ENCODE measurements at regions not wholly inside any gene's neighbourhood (a gene's known extent, or its start where the extent isn't known, plus 50 kb on each side); places are given as distances from the start of the nearest gene placed in this dataset.

DNA sequence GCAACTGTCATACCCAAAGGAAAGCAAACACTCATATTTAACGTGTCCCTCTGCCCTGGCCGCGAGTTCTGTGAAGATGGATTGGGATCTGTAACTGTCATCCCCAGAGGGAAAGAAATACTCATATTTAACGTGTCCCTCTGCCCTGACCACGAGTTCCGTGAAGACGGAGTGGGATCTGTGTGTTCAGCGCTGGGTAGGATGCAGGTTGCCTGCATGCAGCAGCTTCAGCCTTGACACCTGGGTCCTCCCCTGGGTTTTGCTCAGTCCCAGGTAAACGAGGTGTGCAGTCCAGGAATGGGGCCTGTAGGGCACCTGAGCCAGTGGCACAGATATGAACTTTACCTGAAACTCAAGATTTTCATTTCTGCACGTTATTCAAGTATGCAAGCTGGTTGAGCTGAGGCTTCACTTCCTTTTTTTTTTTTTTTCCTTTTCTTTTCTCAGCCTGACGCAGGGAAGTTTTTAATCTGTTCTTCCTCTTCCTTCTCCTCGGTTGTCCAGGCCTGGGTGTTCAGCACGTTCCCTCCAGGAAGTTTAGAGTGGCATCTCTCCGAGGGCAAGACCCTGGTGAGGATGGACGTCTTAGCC lies 159.0 kb upstream of the SHH start:
- DNase-seq (ENCODE audit: low read depth) = no peak

- DNase-seq (ENCODE audit: low read depth) = no peak
Observed at GRCh38 chr7:155969192-155969929, 157.1 kb upstream of the SHH start.

GRCh38 chr7:155965010-155965409 lies 152.7 kb upstream of the SHH start:
- no peak for DNase-seq (ENCODE audit: low read depth)

- no peak for DNase-seq (ENCODE audit: low read depth)
Observed at GRCh38 chr7:155964543-155964942, 152.3 kb upstream of the SHH start.

DNA sequence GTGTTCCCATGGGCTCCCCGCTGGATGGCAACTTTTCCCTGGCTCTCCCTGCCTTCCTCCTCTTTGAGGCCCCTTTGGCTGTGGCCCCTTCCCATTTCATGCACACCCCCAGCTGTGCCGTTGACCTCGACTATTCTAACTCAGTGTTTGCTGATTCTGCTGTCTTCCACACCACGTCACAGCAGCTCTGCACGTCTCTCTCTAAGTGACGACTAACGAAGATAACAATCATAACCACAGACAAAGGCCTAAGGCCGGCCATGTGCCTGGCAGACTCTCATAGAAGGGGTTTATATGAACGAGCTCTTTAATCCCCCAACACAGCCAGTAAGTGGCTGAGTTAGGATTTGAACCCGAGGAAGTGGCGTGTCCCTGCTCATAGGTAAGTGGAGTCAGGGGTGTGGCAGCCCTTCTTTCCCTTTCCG lies 151.5 kb upstream of the SHH start:
- no peak for DNase-seq (ENCODE audit: low read depth)

- no peak for DNase-seq (ENCODE audit: low read depth)
Observed at GRCh38 chr7:155963356-155963755, 151.1 kb upstream of the SHH start.

DNA sequence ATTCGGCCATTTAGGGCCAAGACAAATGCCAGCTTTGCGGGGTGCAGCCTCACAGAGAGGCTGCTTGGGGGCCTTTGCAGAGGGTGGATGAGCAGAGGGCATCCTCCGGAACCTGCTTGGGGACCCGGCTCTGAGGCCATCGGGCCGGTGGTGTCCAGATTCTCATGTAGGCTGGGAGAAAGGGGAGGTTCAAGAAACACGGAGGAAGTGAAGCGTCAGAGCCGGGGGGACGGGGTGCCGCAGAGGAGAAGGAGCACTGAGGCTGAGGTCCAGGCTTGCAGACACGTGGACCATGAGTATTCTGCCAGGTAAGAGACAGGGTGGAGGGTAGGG lies 150.7 kb upstream of the SHH start:
- no peak for DNase-seq (ENCODE audit: low read depth)

DNA sequence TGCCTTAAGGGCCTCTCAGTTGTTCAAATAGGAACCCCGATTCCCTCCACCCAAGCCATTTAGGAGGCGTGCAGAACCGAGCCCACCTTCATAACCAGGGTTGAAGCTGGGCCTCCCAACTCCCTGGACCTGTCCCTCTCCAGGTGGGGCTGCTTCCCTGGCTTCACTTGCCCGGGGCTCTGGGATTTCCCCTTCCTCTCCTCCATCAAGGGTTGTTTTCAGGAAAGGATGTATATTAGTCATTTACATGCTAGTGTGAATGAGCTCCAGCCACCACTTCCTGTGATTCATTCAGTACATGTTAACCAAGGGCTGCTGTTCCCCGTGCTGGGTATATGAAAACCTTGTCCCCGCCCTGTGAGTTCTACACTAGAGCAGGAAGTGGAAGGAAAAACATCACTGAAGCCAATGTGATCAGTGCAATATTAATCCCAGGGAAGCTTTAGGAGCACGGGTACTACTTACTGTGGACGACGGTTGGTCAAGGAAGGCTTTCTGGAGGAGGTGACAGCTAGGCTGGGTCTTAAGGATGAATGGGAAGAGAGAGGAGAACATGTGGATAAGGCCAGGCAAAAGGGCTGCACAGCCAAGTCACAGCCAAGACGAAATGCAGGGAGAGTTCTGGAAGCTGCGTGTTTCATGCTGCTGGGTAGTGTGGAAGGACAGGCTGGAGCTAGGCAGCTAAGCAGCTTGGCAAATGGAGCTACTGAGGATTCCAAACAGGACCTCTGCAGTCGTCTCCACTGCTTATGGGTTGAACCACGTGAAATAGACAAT lies 150.1 kb upstream of the SHH start:
- no peak for DNase-seq (ENCODE audit: low read depth)

DNA sequence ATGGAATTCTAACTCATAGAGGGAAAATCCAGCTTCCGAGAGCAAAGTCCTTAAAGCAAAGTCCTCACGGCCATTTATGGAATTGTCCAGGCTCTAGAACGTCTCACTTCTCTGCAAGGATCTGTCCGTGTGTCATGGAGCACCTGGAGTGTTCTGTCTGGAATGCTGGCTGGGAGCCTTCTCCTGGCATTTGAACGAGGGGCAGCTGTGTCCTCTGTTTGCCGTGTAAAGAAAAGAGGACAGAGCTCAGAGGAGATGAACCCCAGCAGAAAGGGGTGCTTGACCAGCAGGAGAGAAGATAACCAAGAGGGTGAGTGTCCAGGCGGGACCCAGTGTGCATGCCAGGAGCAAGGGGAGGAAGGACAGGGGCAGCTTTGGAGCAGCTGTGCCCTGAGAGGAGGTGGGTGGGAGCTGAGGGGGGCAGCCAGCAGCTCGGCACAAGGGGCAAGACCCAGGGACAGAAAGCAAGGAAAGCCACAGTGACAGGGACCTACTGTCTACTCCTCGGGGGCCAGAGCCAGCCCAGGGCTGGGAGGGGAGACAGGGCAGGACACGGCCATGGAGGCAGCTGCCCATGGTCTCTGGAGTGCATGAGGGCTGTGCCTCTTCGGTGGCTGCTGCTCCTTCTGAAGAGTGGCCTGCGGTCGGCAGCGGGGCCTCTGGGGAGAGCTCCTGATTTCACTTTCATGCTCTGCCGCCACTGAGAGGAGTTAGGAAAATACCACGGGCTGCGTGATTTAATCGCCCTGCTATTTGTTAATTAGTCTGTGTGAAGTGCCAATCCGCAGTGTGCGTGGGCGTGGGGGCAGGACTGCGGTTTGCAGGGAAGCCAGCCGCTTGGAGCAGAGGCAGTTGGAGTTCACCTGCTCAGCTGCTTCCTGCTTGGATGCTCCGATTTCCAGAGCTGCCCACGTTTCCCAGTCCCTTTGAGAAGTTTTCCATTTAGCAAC lies 149.3 kb upstream of the SHH start:
- DNase-seq (ENCODE audit: low read depth) = no peak

GRCh38 chr7:155959894-155960293 lies 147.6 kb upstream of the SHH start:
- DNase-seq (ENCODE audit: low read depth) = no peak

- DNase-seq (ENCODE audit: low read depth) = no peak
Observed at GRCh38 chr7:155956977-155957376, 144.7 kb upstream of the SHH start.

DNA sequence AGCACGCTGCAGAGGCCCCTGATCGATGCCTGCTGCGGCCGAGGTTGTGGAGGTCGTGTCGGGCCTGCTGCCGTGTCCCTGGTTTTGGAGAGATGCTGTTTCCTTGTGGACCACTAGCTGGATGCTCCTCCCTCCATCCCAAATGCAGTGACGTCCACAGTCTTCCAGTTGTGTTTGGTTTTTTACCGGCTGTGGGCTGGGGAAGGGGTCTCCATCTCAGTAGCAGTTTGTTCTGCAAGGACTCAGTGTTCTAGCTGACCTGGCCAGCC lies 143.0 kb upstream of the SHH start:
- no peak for DNase-seq (ENCODE audit: low read depth)

DNA sequence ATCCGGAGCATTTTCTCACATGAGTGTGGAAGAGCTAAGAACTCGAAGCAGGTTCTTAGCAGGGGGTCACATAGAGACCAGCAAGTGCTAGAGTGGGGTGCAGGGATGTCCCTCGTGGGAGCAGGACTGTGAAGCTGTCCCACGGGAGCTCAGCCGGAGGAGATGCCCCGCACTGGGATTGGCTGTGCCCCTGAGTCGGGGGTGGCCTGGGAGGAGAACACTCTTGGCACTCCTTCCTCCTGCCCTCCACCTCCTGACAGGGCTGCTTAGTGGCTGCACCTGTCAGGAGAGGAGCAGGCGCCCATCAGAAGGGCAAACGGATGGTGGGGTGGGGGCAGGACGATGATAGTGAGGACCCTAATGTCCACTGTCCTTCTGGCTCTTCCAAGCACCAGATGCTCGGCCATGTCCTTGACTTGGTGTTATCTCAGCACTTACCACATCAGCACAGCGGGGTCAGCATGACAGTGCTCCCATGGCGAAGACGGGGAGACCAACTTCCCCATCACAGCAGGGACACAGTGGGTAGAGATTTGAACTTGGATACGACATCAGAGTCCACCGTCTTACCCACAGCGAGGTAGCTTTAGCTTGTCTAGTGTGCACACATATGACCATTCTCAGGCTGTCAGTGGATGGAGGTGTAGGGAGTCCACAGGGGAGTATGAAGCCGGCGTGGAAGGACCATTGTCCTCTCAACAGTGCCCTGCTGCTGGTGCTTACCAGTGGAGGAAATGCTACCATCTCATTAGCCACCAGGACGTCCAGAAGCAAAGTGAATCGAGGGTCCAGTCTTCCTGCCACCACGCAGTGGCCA lies 142.5 kb upstream of the SHH start:
- DNase-seq (ENCODE audit: low read depth) = no peak

DNA sequence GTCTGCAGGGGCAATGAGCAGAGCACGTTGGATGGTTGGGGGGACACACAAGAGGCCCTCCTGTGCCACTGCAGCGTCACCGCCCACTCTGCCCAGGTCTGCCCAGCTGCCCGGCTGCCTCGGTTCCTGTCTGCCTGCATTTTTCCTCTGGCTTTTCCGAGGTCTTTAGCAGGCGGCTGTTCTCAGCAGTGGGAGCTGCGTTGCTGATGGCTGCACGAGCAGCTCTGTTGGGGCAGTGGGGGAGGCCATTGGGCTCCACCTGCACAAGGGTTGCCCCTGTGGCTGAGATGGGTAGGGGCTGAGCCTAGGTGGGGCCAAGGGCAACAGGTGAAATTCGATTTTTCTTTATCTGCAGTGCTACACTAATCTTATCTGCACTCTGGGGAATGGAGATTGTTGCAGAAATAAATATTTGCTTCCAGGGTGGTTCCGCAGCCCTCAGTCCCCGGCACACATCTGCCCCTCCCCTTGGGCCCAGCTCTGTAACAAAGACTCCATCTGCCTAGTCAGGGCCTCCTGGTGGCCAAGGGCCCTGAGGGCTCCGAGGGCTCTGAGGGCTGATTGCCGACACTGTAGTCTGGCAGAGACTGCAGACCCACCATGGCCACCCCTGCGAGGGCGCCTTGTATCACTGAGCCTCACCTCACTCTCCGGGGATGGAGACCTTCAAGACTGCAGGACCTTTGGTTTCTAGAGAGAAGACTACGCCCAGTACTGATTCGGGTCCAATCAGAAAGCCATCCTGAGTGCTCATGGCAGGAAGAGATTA lies 141.7 kb upstream of the SHH start:
- DNase-seq (ENCODE audit: low read depth) = no peak

GRCh38 chr7:155953501-155953778 lies 141.2 kb upstream of the SHH start:
- DNase-seq (ENCODE audit: low read depth) = no peak

GRCh38 chr7:155951554-155952158 lies 139.4 kb upstream of the SHH start:
- DNase-seq (ENCODE audit: low read depth) = no peak

DNA sequence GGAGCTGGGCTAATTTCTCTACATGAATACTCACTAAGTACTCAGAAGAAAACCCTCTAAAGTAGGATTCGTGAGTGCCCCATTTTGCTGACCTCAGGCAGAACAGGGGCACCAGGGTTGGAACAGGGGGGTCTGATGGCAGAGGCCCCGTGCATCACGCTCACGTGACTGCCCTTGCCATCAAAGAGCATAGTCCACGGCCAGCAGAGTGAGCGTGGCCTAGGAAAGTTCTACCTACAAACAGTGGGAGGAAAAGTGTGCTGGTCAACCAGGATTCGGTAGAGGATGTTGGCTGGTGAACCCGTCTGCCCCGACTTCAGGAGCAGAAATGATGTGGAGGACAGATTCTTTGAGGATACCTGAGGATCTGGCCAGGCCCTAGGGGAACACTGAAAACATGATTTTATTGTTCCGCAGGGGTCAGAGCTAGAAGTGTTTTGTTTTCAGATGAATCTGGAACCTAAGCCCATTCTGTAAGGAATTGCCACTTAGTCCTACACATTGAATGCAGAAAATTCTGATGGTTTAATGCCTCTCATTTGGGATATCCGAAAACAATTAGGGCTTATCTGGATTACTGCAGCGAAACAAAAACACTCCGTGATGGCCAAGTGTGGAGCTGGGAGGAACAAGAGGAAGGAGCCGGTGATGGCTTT lies 138.8 kb upstream of the SHH start:
- no peak for DNase-seq (ENCODE audit: low read depth)

GRCh38 chr7:155948845-155949244 lies 136.6 kb upstream of the SHH start:
- DNase-seq (ENCODE audit: low read depth) = no peak

DNA sequence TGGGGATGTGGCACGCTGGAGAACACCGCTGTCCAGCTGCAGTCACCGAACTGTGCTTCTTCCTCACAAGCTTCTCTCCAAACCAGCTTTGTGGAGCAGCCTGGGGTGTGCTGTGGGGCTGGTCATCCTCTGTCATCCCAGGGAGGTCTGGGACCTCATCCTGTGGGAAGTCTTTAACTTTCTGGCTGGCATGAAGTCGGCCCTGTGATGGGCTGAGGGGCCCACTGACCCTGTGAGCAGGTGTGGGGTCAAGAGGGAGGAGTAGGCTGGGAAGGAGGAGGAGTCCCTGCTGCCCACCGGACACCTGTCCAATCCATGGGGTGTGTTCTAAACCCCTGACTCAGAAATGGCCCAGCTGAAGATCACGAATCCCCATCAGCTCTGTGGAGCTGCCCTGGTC lies 136.2 kb upstream of the SHH start:
- no peak for DNase-seq (ENCODE audit: low read depth)

GRCh38 chr7:155947051-155947450 lies 134.8 kb upstream of the SHH start:
- no peak for DNase-seq (ENCODE audit: low read depth)
